Activated B cell treated with CpG ODN at 0.5 μM for 24 hours (primary cell): ENCODE measurements at regions not wholly inside any gene's neighbourhood (a gene's known extent, or its start where the extent isn't known, plus 50 kb on each side); places are given as distances from the start of the nearest gene placed in this dataset.
"Not testable (repeated sequence)": the region's sequence is repeated elsewhere in the genome, so short reads cannot be mapped to it uniquely, and the experiment has no call there.

Experiments
- ATAC-seq: fragments of 200-7000 bp; cut with Tn5 transposase; one replicate; pipeline ENCODE4 v1.10.0; 2021; ENCODE audit warnings: low read depth, mild to moderate bottlenecking, moderate library complexity
- CTCF ChIA-PET: fragments of 350-600 bp; sonication (Branson Sonifier 250); formaldehyde crosslinking; loops from one replicate; lab custom pipeline; 2021; ENCODE audit warnings: antibody characterized with exemption; lab: Charles Lee
- POLR2A ChIA-PET: fragments of 350-600 bp; sonication (Branson Sonifier 250); formaldehyde crosslinking; loops from one replicate; lab custom pipeline; 2021; ENCODE audit warnings: antibody characterized with exemption; lab: Charles Lee
- DNase-seq: peaks from one replicate; pipeline ENCODE4 v3.0.0; 2022
- H3K27ac Mint-ChIP-seq: one replicate; pipeline ENCODE4 v1.8.0; 2020; ENCODE audit warnings: mixed read lengths
- H3K27me3 Mint-ChIP-seq: one replicate; pipeline ENCODE4 v1.8.0; 2021; ENCODE audit warnings: mixed read lengths
- H3K36me3 Mint-ChIP-seq: one replicate; pipeline ENCODE4 v1.8.0; 2021; ENCODE audit warnings: low read depth, mixed read lengths
- H3K4me1 Mint-ChIP-seq: one replicate; pipeline ENCODE4 v1.8.0; 2021; ENCODE audit warnings: mixed read lengths
- H3K4me3 Mint-ChIP-seq: one replicate; pipeline ENCODE4 v1.8.0; 2020; ENCODE audit warnings: mild to moderate bottlenecking, mixed read lengths
- H3K9me3 Mint-ChIP-seq: one replicate; pipeline ENCODE4 v1.8.0; 2020; ENCODE audit warnings: mixed read lengths
- CTCF ChIP-seq: fragments of 200-600 bp; IDR thresholded peaks from one replicate; pipeline ENCODE4 v1.8.0; 2022; ENCODE audit warnings: antibody characterized with exemption, mild to moderate bottlenecking
- intact Hi-C: fragments of 100-400 bp; cut with micrococcal nuclease; formaldehyde crosslinking; loops from one replicate; pipeline ENCODE4 v1.15.1; 2024

GRCh38 chr2:184316921-184317320, 281.4 kb upstream of the ZNF804A start:
- Mint-ChIP-seq H3K4me3 (no peak overlapping the region), H3K9me3 (peaks cover 2% of the 10 kb centered on the region), H3K36me3 (no peaks in the 10 kb centered on the region), H3K4me1 (no peaks in the 10 kb centered on the region), H3K27me3 (no peaks in the 10 kb centered on the region), H3K27ac (no peak overlapping the region)
- DNase-seq = no peak
- CTCF ChIA-PET = no interaction called here
- no peak for TF ChIP-seq CTCF
- POLR2A ChIA-PET = no interaction called here
- ATAC-seq = no peak
- intact Hi-C loops = no loop called here

- H3K27ac Mint-ChIP-seq = no peak overlapping the region
- H3K36me3 Mint-ChIP-seq = no peaks in the 10 kb centered on the region
- POLR2A ChIA-PET = no interaction called here
- CTCF ChIA-PET = no interaction called here
- intact Hi-C loops = no loop called here
- no peak for ATAC-seq
- peaks cover 2% of the 10 kb centered on the region for H3K9me3 Mint-ChIP-seq
- H3K27me3 Mint-ChIP-seq = no peaks in the 10 kb centered on the region
- no peak for DNase-seq
- H3K4me3 Mint-ChIP-seq = no peak overlapping the region
- no peak for TF ChIP-seq CTCF
- H3K4me1 Mint-ChIP-seq = no peaks in the 10 kb centered on the region
Measured at GRCh38 chr2:184322615-184323014, 275.7 kb upstream of the ZNF804A start.

GRCh38 chr2:184326066-184326465, 272.3 kb upstream of the ZNF804A start:
- CTCF ChIA-PET = no interaction called here

GRCh38 chr2:184327805-184328204, 270.5 kb upstream of the ZNF804A start:
- H3K9me3 Mint-ChIP-seq, ATAC-seq, H3K27ac Mint-ChIP-seq, DNase-seq, H3K4me1 Mint-ChIP-seq, POLR2A ChIA-PET, H3K4me3 Mint-ChIP-seq, intact Hi-C loops, CTCF ChIA-PET, H3K27me3 Mint-ChIP-seq, H3K36me3 Mint-ChIP-seq: not testable (repeated sequence)

More at GRCh38 chr2:184326066-184326465, 272.3 kb upstream of the ZNF804A start:
- no peak for TF ChIP-seq CTCF
- no peaks in the 10 kb centered on the region for H3K4me1 Mint-ChIP-seq
- no peaks in the 10 kb centered on the region for H3K36me3 Mint-ChIP-seq
- POLR2A ChIA-PET = no interaction called here
- DNase-seq = no peak
- no peak overlapping the region for H3K27ac Mint-ChIP-seq
- H3K9me3 Mint-ChIP-seq = peaks cover under 1% of the 10 kb centered on the region
- H3K4me3 Mint-ChIP-seq = no peak overlapping the region
- intact Hi-C loops = no loop called here
- no peaks in the 10 kb centered on the region for H3K27me3 Mint-ChIP-seq
- no peak for ATAC-seq

GRCh38 chr2:184330561-184330960, 267.8 kb upstream of the ZNF804A start:
- H3K27ac Mint-ChIP-seq, DNase-seq, POLR2A ChIA-PET, H3K27me3 Mint-ChIP-seq, CTCF ChIA-PET, H3K9me3 Mint-ChIP-seq, intact Hi-C loops, H3K4me1 Mint-ChIP-seq, H3K4me3 Mint-ChIP-seq, H3K36me3 Mint-ChIP-seq, ATAC-seq: not testable (repeated sequence)

- Mint-ChIP-seq H3K27me3 (no peaks in the 10 kb centered on the region), H3K4me1 (no peaks in the 10 kb centered on the region), H3K9me3 (no peaks in the 10 kb centered on the region), H3K27ac (no peak overlapping the region), H3K36me3 (no peaks in the 10 kb centered on the region), H3K4me3 (no peak overlapping the region)
- DNase-seq (no peak), ATAC-seq (no peak)
- no peak for TF ChIP-seq CTCF
- ChIA-PET CTCF (no interaction called here), POLR2A (no interaction called here)
- intact Hi-C loops = no loop called here
Measured at GRCh38 chr2:184336688-184337087, 261.6 kb upstream of the ZNF804A start.
